Trophoblast cell (in vitro differentiated cells and primary cell): ENCODE measurements at regions not wholly inside any gene's neighbourhood (a gene's known extent, or its start where the extent isn't known, plus 50 kb on each side); places are given as distances from the start of the nearest gene placed in this dataset.
"Not testable (repeated sequence)": the region's sequence is repeated elsewhere in the genome, so short reads cannot be mapped to it uniquely, and the experiment has no call there.

Experiments
- DNase-seq, 2 donors: peaks; one replicate each; pipeline ENCODE4 v3.0.0-alpha.2; 2016
- H2AFZ ChIP-seq: 2 replicates; pipeline ENCODE4 v1.6.1; 2013; ENCODE audit warnings: low read length, moderate library complexity, mild to moderate bottlenecking; ENCODE audit not compliant: insufficient read depth, poor library complexity
- H2AK5ac ChIP-seq: 2 replicates; pipeline ENCODE4 v1.6.1; 2013; ENCODE audit warnings: mild to moderate bottlenecking, low read length
- H2BK120ac ChIP-seq: 2 replicates; pipeline ENCODE4 v1.6.1; 2013; ENCODE audit warnings: low read length, mild to moderate bottlenecking, moderate library complexity; ENCODE audit not compliant: insufficient read depth, poor library complexity
- H2BK12ac ChIP-seq: 2 replicates; pipeline ENCODE4 v1.6.1; 2013; ENCODE audit warnings: mild to moderate bottlenecking, low read length, moderate library complexity
- H2BK5ac ChIP-seq: 2 replicates; pipeline ENCODE4 v1.6.1; 2013; ENCODE audit warnings: low read length, low read depth, moderate library complexity, mild to moderate bottlenecking; ENCODE audit not compliant: poor library complexity
- H3K14ac ChIP-seq: 2 replicates; pipeline ENCODE4 v1.6.1; 2013; ENCODE audit warnings: mild to moderate bottlenecking, low read length
- H3K18ac ChIP-seq: 2 replicates; pipeline ENCODE4 v1.6.1; 2013; ENCODE audit warnings: mild to moderate bottlenecking, low read length
- H3K23ac ChIP-seq: 2 replicates; pipeline ENCODE4 v1.6.1; 2013; ENCODE audit warnings: low read length
- H3K27ac ChIP-seq: 2 replicates; pipeline ENCODE4 v1.5.1; 2013; ENCODE audit warnings: low read depth, mild to moderate bottlenecking, inconsistent platforms, low read length, moderate library complexity
- H3K27me3 ChIP-seq: 2 replicates; pipeline ENCODE4 v1.6.1; 2013; ENCODE audit warnings: inconsistent platforms, mild to moderate bottlenecking, low read length, moderate library complexity; ENCODE audit not compliant: insufficient read depth
- H3K36me3 ChIP-seq, 2 experiments: 1 replicate in 1 of 2; 2 replicates in 1 of 2; pipeline ENCODE4 v1.6.1; 2013; ENCODE audit warnings: low read length in 2 of 2, mild to moderate bottlenecking in 2 of 2, moderate library complexity in 1 of 2; ENCODE audit not compliant: insufficient read depth in 2 of 2, control insufficient read depth in 1 of 2
- H3K4ac ChIP-seq: 2 replicates; pipeline ENCODE4 v1.6.1; 2013; ENCODE audit warnings: low read depth, mild to moderate bottlenecking, low read length, moderate library complexity
- H3K4me1 ChIP-seq, 2 experiments: 1 replicate in 1 of 2; 2 replicates in 1 of 2; pipeline ENCODE4 v1.6.1; 2013; ENCODE audit warnings: low read length in 2 of 2, mild to moderate bottlenecking in 2 of 2, moderate library complexity in 1 of 2; ENCODE audit not compliant: insufficient read depth in 2 of 2, control insufficient read depth in 1 of 2
- H3K4me2 ChIP-seq: 2 replicates; pipeline ENCODE4 v1.6.1; 2013; ENCODE audit warnings: inconsistent platforms, mild to moderate bottlenecking, low read length, moderate library complexity
- H3K4me3 ChIP-seq: 2 replicates; pipeline ENCODE4 v1.5.1; 2013; ENCODE audit warnings: mild to moderate bottlenecking, low read depth, low read length, inconsistent platforms
- H3K79me1 ChIP-seq: one replicate; pipeline ENCODE4 v1.6.1; 2013; ENCODE audit warnings: low read length
- H3K79me2 ChIP-seq: 2 replicates; pipeline ENCODE4 v1.6.1; 2013; ENCODE audit warnings: low read length, mild to moderate bottlenecking; ENCODE audit not compliant: control insufficient read depth, insufficient read depth, poor library complexity
- H3K9ac ChIP-seq: 2 replicates; pipeline ENCODE4 v1.6.1; 2013; ENCODE audit warnings: mild to moderate bottlenecking, low read length
- H3K9me3 ChIP-seq: 2 replicates; pipeline ENCODE4 v1.6.1; 2013; ENCODE audit warnings: low read depth, mild to moderate bottlenecking, control low read depth, inconsistent platforms, low read length; ENCODE audit not compliant: insufficient read depth
- H4K12ac ChIP-seq: 2 replicates; pipeline ENCODE4 v1.6.1; 2013; ENCODE audit warnings: low read depth, mild to moderate bottlenecking, low read length, moderate library complexity
- H4K8ac ChIP-seq: 2 replicates; pipeline ENCODE4 v1.6.1; 2013; ENCODE audit warnings: low read depth, mild to moderate bottlenecking, low read length, moderate library complexity
- H4K91ac ChIP-seq: one replicate; pipeline ENCODE4 v1.6.1; 2013; ENCODE audit warnings: low read depth, mild to moderate bottlenecking, low read length, moderate library complexity
- WGBS: extraction: QIAGEN DNeasy Blood & Tissue Kit; methylation state at CpG from one replicate; pipeline ENCODE4 v1.1.7; 2013; ENCODE audit warnings: missing lambda C conversion rate; ENCODE audit not compliant: insufficient read length, insufficient coverage; ENCODE audit errors: extremely low coverage; 5-methylcytosine and 5-hydroxymethylcytosine counted together

DNA sequence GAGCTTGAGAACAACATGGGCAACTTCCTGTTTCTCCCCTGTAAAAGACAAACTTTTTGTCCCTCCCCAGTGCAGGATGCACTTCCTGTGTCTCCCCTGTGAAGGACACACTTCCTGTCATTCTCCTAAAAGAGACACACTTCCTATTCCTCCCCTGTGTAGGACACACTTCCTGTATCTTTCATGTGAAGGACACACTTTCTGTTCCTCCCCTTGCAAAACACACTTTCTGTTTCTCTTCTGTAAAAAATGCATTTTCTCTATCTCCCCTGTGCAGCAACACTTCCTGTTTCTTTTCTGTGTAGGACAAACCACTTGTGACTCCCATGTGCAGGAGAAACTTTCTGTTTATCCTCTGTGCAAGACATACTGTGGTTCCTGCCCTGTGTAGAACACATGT, 488.6 kb upstream of the USP9Y start:
- no peak overlapping the region for H2BK120ac ChIP-seq
- H3K36me3 ChIP-seq = no peaks in the 10 kb centered on the region
- H3K4ac ChIP-seq = no peak overlapping the region
- no peak overlapping the region for H4K91ac ChIP-seq
- H3K4me3 ChIP-seq = no peak overlapping the region
- H3K14ac ChIP-seq = no peak overlapping the region
- H4K12ac ChIP-seq = no peak overlapping the region
- no peak overlapping the region for H2AFZ ChIP-seq
- H3K23ac ChIP-seq = no peak overlapping the region
- no peaks in the 10 kb centered on the region for H3K27me3 ChIP-seq
- no peaks in the 10 kb centered on the region for H3K79me2 ChIP-seq
- H3K18ac ChIP-seq = no peak overlapping the region
- no peak overlapping the region for H2BK12ac ChIP-seq
- no peak overlapping the region for H2AK5ac ChIP-seq
- no peaks in the 10 kb centered on the region for H3K79me1 ChIP-seq
- no peak overlapping the region for H3K27ac ChIP-seq
- H3K9me3 ChIP-seq = peaks cover 3% of the 10 kb centered on the region
- no peak overlapping the region for H3K4me2 ChIP-seq
- H2BK5ac ChIP-seq = no peak overlapping the region
- no peak overlapping the region for H3K9ac ChIP-seq
- H4K8ac ChIP-seq = no peak overlapping the region
- H3K4me1 ChIP-seq = no peaks in the 10 kb centered on the region
- no peak for DNase-seq

DNA sequence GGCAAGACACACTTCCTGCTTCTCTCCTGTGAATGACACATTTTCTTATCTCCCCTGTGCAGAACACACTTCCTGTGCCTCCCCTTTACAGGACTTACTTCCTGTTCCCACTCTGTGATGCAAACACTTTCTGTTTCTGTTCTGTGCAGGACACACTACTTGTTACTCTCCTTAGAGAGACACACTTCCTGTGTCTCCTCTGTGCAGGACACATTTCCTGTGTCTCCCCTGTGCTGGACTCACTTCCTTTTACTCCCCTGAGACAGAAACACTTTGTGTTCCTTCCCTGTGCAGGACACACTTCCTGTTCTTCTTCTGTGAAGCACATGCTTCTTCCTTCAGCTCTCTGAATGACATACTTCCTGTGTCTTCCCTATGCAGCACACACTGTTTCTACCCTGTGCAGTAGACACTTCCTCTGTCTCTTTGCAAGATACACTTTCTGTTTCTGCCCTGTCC, 485.4 kb upstream of the USP9Y start:
- no peak overlapping the region for H3K4ac ChIP-seq
- H2BK120ac ChIP-seq = no peak overlapping the region
- no peaks in the 10 kb centered on the region for H3K79me1 ChIP-seq
- no peak overlapping the region for H4K91ac ChIP-seq
- no peak for DNase-seq
- H3K27me3 ChIP-seq = no peaks in the 10 kb centered on the region
- no peak overlapping the region for H3K4me3 ChIP-seq
- H3K4me1 ChIP-seq = no peaks in the 10 kb centered on the region
- H2AK5ac ChIP-seq = no peak overlapping the region
- H3K79me2 ChIP-seq = no peaks in the 10 kb centered on the region
- H2AFZ ChIP-seq = no peak overlapping the region
- H3K18ac ChIP-seq = no peak overlapping the region
- peaks cover 3% of the 10 kb centered on the region for H3K9me3 ChIP-seq
- H4K12ac ChIP-seq = no peak overlapping the region
- H3K23ac ChIP-seq = no peak overlapping the region
- H3K27ac ChIP-seq = no peak overlapping the region
- H2BK5ac ChIP-seq = no peak overlapping the region
- no peak overlapping the region for H3K9ac ChIP-seq
- no peak overlapping the region for H3K14ac ChIP-seq
- no peak overlapping the region for H2BK12ac ChIP-seq
- no peak overlapping the region for H3K4me2 ChIP-seq
- H4K8ac ChIP-seq = no peak overlapping the region
- H3K36me3 ChIP-seq = no peaks in the 10 kb centered on the region

DNA sequence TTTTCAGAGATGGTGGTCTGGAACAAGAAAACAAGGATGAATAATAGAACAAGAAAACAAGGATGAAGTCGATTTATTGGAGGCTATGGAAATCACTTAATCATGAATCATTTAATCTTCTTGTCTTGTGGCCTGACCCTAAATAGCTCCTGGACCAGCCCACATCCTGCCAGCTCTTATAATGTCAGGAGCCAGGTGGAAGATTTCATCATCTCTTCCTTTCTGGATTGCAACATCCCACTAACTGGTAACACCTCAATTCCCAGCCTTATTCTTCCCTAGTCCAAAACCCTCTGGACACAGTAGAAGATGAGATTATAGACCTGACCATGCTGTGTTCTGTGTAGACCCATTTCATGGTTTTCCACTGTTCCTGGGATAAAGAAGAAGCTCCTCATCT, 470.1 kb upstream of the USP9Y start:
- Histone ChIP-seq H3K36me3 (no peaks in the 10 kb centered on the region), H2AK5ac (no peak overlapping the region), H3K4ac (no peak overlapping the region), H3K27me3 (no peaks in the 10 kb centered on the region), H2BK120ac (no peak overlapping the region), H3K79me2 (no peaks in the 10 kb centered on the region), H3K4me1 (no peaks in the 10 kb centered on the region), H2BK12ac (no peak overlapping the region), H2AFZ (no peak overlapping the region), H4K91ac (no peak overlapping the region), H3K14ac (no peak overlapping the region), H2BK5ac (no peak overlapping the region), H4K12ac (no peak overlapping the region), H3K79me1 (no peaks in the 10 kb centered on the region), H3K4me2 (no peak overlapping the region), H4K8ac (no peak overlapping the region), H3K27ac (no peak overlapping the region), H3K18ac (no peak overlapping the region), H3K9me3 (peaks cover 2% of the 10 kb centered on the region), H3K9ac (no peak overlapping the region), H3K4me3 (no peak overlapping the region), H3K23ac (no peak overlapping the region)
- no CpG with 5 or more reads among the region's 1 CpG for WGBS
- DNase-seq = no peak

DNA sequence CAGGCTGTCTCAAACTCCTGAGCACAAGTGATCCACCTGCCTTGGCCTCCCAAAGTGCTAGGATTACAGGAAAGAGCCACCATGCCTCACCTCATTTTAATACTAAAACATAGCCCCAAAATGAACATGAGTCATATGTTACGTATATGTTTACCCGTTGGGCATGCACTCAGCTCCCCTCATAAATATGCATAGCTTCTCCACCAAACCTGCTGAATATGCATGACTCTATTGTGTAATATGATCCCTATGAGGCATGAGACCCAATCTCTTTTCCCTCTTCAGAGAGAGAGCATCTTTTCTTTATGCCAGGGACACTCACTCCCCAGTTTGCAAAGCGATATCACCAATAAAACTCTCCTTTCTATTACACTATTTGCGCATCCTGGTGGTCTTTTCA, 464.6 kb upstream of the USP9Y start:
- Histone ChIP-seq H3K36me3 (no peaks in the 10 kb centered on the region), H3K79me1 (no peaks in the 10 kb centered on the region), H3K27ac (no peak overlapping the region), H2BK120ac (no peak overlapping the region), H3K23ac (no peak overlapping the region), H4K91ac (no peak overlapping the region), H2AFZ (no peak overlapping the region), H2BK12ac (no peak overlapping the region), H3K4me3 (no peak overlapping the region), H4K12ac (no peak overlapping the region), H3K27me3 (no peaks in the 10 kb centered on the region), H3K4ac (no peak overlapping the region), H3K18ac (no peak overlapping the region), H3K9ac (no peak overlapping the region), H3K4me2 (no peak overlapping the region), H3K4me1 (no peaks in the 10 kb centered on the region), H3K79me2 (no peaks in the 10 kb centered on the region), H2AK5ac (no peak overlapping the region), H4K8ac (no peak overlapping the region), H2BK5ac (no peak overlapping the region), H3K14ac (no peak overlapping the region), H3K9me3 (no peaks in the 10 kb centered on the region)
- no CpG with 5 or more reads among the region's 4 CpGs for WGBS
- DNase-seq = no peak

DNA sequence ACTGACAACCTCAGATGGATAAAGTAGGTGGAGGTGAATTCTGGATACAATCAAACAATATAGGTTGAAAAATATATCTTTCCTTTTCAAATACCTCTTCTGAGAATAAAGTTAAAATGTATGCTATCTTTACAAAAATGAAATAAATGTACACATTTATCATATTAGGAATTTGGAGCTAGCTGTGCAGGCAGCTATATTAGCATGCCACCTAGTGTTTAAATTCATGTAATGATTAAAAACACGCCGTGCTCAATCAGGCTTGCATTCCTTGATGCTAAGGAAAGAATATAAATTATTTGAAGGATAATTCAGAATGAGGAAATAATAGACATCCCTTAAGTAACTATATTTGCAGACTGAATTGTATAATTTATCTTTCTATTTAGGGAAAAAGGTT, 460.7 kb upstream of the USP9Y start:
- H3K9ac ChIP-seq, H3K79me1 ChIP-seq, H3K79me2 ChIP-seq, H3K4me3 ChIP-seq, H3K4ac ChIP-seq, H3K27ac ChIP-seq, H2AFZ ChIP-seq, H2AK5ac ChIP-seq, H3K4me2 ChIP-seq, H4K12ac ChIP-seq, H3K18ac ChIP-seq, H2BK12ac ChIP-seq, H3K14ac ChIP-seq, DNase-seq, H4K91ac ChIP-seq, H3K36me3 ChIP-seq, H2BK120ac ChIP-seq, H3K4me1 ChIP-seq, H2BK5ac ChIP-seq, H3K23ac ChIP-seq, H3K27me3 ChIP-seq, H3K9me3 ChIP-seq, H4K8ac ChIP-seq: not testable (repeated sequence)
- no CpG with 5 or more reads among the region's 2 CpGs for WGBS
